HepG2 (cell line): ENCODE measurements at regions not wholly inside any gene's neighbourhood (a gene's known extent, or its start where the extent isn't known, plus 50 kb on each side); places are given as distances from the start of the nearest gene placed in this dataset.

Experiments
- ATAC-seq: fragments of 200-7000 bp; cut with Tn5 transposase; 3 replicates; pipeline ENCODE4 v1.9.1; 2020; ENCODE audit warnings: mild to moderate bottlenecking, moderate library complexity
- BruUV-seq: library from RNA; stranded (reverse); fragments of 400-500 nt; replicated peaks from 2 replicates; lab custom pipeline; 2021; lab: Mats Ljungman, UMichigan
- CTCF ChIA-PET: fragments of 300-600 bp; formaldehyde crosslinking; extraction: SDS; loops from one replicate; lab custom pipeline; 2021; ENCODE audit warnings: low total read pairs, inconsistent platforms, low intra/inter-chr PET ratio; lab: Yijun Ruan, JAX
- POLR2A ChIA-PET: fragments of 350-600 bp; sonication (Branson Sonifier 250); formaldehyde crosslinking; loops from one replicate; lab custom pipeline; 2020; ENCODE audit warnings: antibody characterized with exemption, inconsistent platforms; lab: Yijun Ruan, JAX
- DNase-seq: peaks from one replicate; pipeline ENCODE4 v3.0.0-alpha.2; 2015; ENCODE audit warnings: low spot score
- FAIRE-seq: peaks from 3 replicates; lab custom pipeline; 2011; peaks lifted over from hg19 to GRCh38; lab: Jason Lieb, UNC
- H2AFZ ChIP-seq: one replicate; pipeline ENCODE4 v1.6.1; 2011; ENCODE audit warnings: low read length, inconsistent platforms
- H3K27ac ChIP-seq: fragments of 300-600 bp; 3 replicates; pipeline ENCODE4 v1.8.0; 2011; ENCODE audit warnings: mixed run types, mild to moderate bottlenecking, mixed read lengths, low read length, inconsistent platforms; ENCODE audit not compliant: insufficient read depth; ENCODE audit errors: extremely low read length
- H3K27me3 ChIP-seq, 2 experiments: fragments of 200-600 bp in 1 of 2; 2 replicates in 1 of 2; 3 replicates in 1 of 2; pipeline versions ENCODE4 v1.6.0 to v1.8.0; 2011; ENCODE audit warnings: low read length in 2 of 2, mild to moderate bottlenecking in 2 of 2, moderate library complexity in 2 of 2, inconsistent platforms in 1 of 2; ENCODE audit not compliant: insufficient read depth in 2 of 2, control insufficient read depth in 1 of 2
- H3K36me3 ChIP-seq, 2 experiments: fragments of 200-600 bp in 1 of 2; replicated peaks in 1 of 2; 2 replicates in 1 of 2; 3 replicates in 1 of 2; pipeline versions ENCODE4 v1.5.1 to v1.8.0; 2011; ENCODE audit warnings: low read length in 2 of 2, inconsistent platforms in 1 of 2; ENCODE audit not compliant: insufficient read depth in 2 of 2, control insufficient read depth in 1 of 2
- H3K4me1 ChIP-seq: 2 replicates; pipeline ENCODE4 v1.5.1; 2012; ENCODE audit warnings: low read length, inconsistent platforms; ENCODE audit not compliant: insufficient read depth
- H3K4me2 ChIP-seq: 2 replicates; pipeline ENCODE4 v1.6.0; 2011; ENCODE audit warnings: low read depth, low read length, inconsistent platforms
- H3K4me3 ChIP-seq, 3 experiments: fragments of 200-600 bp in 1 of 3; sonication (generic), shearing (Covaris generic) in 1 of 3; replicated peaks in 1 of 3; 2 replicates each; pipeline ENCODE4 v1.5.1; 2011 to 2016; ENCODE audit warnings: low read length in 3 of 3, inconsistent platforms in 2 of 3, low read depth in 2 of 3, mild to moderate bottlenecking in 2 of 3, control low read depth in 1 of 3, mixed read lengths in 1 of 3; ENCODE audit not compliant: insufficient read depth in 1 of 3
- H3K79me2 ChIP-seq: one replicate; pipeline ENCODE4 v1.6.1; 2011; ENCODE audit warnings: low read length, inconsistent platforms; ENCODE audit not compliant: insufficient read depth
- H3K9ac ChIP-seq: 2 replicates; pipeline ENCODE4 v1.6.0; 2011; ENCODE audit warnings: mild to moderate bottlenecking, low read depth, low read length, inconsistent platforms; ENCODE audit not compliant: insufficient read depth
- H3K9me3 ChIP-seq: 2 replicates; pipeline ENCODE4 v1.5.1; 2012; ENCODE audit warnings: mild to moderate bottlenecking, low read length
- H4K20me1 ChIP-seq: 2 replicates; pipeline ENCODE4 v1.6.0; 2011; ENCODE audit warnings: inconsistent platforms, mild to moderate bottlenecking, low read length, moderate library complexity; ENCODE audit not compliant: insufficient read depth
- FOXO4 ChIP-seq: sonication (generic); formaldehyde crosslinking; conservative IDR thresholded peaks from 2 replicates; pipeline ENCODE4 v1.8.1; 2023; ENCODE audit warnings: missing genetic modification reagents
- GATAD1 ChIP-seq: IDR thresholded peaks from 2 replicates; pipeline ENCODE4 v1.6.1; 2016; ENCODE audit warnings: missing genetic modification reagents, missing compliant biosample characterization
- IKZF5 ChIP-seq: IDR thresholded peaks from 2 replicates; pipeline ENCODE4 v1.6.1; 2018; ENCODE audit warnings: missing genetic modification reagents, mild to moderate bottlenecking, missing compliant biosample characterization
- ISL2 ChIP-seq: sonication (generic); formaldehyde crosslinking; IDR thresholded peaks from 2 replicates; pipeline ENCODE4 v1.5.0; 2020; ENCODE audit warnings: missing genetic modification reagents
- RFXANK ChIP-seq: IDR thresholded peaks from 2 replicates; pipeline ENCODE4 v1.6.1; 2016
- SKIL ChIP-seq: sonication (generic); formaldehyde crosslinking; IDR thresholded peaks from 2 replicates; pipeline ENCODE4 v1.8.0; 2022; ENCODE audit warnings: missing genetic modification reagents, mild to moderate bottlenecking, moderate library complexity, borderline replicate concordance
- STAG1 ChIP-seq: sonication (generic); formaldehyde crosslinking; IDR thresholded peaks from 2 replicates; pipeline ENCODE4 v1.4.0; 2020; ENCODE audit warnings: missing genetic modification reagents
- TEF ChIP-seq: sonication (generic); formaldehyde crosslinking; IDR thresholded peaks from 2 replicates; pipeline ENCODE4 v1.5.0; 2020; ENCODE audit warnings: missing genetic modification reagents
- ZNF124 ChIP-seq: sonication (generic); formaldehyde crosslinking; IDR thresholded peaks from 2 replicates; pipeline ENCODE4 v1.4.0; 2020; ENCODE audit warnings: missing genetic modification reagents
- ZNF607 ChIP-seq: sonication (generic); formaldehyde crosslinking; IDR thresholded peaks from 2 replicates; pipeline ENCODE4 v1.5.1; 2020; ENCODE audit warnings: missing genetic modification reagents, mild to moderate bottlenecking, borderline replicate concordance
- WGBS: methylation state at CpG from one replicate; pipeline ENCODE4 v1.1.6; 2017; ENCODE audit warnings: low lambda C conversion rate; 5-methylcytosine and 5-hydroxymethylcytosine counted together
- in situ Hi-C: cut with HindIII; loops from 2 replicates; pipeline ENCODE4 v1.10.0; 2017; ENCODE audit warnings: low pct_unique_long_range_greater_than_20kb; ENCODE audit not compliant: extremely low pct_ligation_motif_present
- intact Hi-C: fragments of 100-400 bp; cut with micrococcal nuclease; formaldehyde crosslinking; loops from one replicate; pipeline ENCODE4 v1.10.0; 2022; ENCODE audit not compliant: unreplicated experiment
- TF ChIP-seq, protein P1 (sequence below): sonication (generic); formaldehyde crosslinking; IDR thresholded peaks from 2 replicates; pipeline ENCODE4 v1.8.0; 2022; ENCODE audit warnings: low read depth, missing genetic modification reagents
- TF ChIP-seq, protein P2 (sequence below): IDR thresholded peaks from 2 replicates; pipeline ENCODE4 v1.6.1; 2016; ENCODE audit warnings: missing biosample characterization, missing genetic modification reagents, low read depth
- TF ChIP-seq, protein P3 (sequence below), 2 experiments: fragments of 450-650 bp in 1 of 2; sonication (generic) in 1 of 2; formaldehyde crosslinking; IDR thresholded peaks; 2 replicates each; pipeline versions ENCODE4 v1.5.0 to v1.8.0; 2020 to 2022; ENCODE audit warnings: mild to moderate bottlenecking in 1 of 2, missing genetic modification reagents in 1 of 2

DNA sequence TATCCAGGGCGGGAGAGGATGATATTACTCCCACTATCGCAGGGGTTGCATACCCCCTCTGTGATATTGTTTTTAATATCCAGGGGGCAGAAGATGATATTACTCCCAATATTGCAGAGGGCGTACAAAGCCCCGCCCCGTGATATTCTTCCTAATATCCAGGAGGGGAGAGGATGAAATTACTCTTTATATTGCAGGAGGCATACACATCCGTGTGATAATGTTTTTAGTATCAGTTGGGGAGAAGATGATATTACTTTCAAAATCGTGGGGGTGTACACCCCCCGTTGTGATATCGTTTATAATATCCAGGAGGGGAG is 52.9 kb upstream of the OXA1L start:
- peak overlapping the region; percentile 11; the same call in 1 of the 2 replicates for H3K9ac ChIP-seq
- intact Hi-C loops = loop anchor here (1.0 to 5.0 kb wide), 5 partner anchors 54 to 156 kb away; partner anchors contain the start of gene OXA1L
- no peak for TF ChIP-seq TEF (CRISPR knock-in tag)
- TF ChIP-seq, protein P1, sequence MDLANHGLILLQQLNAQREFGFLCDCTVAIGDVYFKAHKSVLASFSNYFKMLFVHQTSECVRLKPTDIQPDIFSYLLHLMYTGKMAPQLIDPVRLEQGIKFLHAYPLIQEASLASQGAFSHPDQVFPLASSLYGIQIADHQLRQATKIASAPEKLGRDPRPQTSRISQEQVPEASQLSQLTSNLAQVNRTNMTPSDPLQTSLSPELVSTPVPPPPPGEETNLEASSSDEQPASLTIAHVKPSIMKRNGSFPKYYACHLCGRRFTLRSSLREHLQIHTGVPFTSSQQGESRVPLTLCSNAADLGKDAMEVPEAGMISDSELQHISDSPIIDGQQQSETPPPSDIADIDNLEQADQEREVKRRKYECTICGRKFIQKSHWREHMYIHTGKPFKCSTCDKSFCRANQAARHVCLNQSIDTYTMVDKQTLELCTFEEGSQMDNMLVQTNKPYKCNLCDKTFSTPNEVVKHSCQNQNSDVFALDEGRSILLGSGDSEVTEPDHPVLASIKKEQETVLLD (CRISPR knock-in tag) = 0 out of 2 replicates have a peak, but pooled peaks have one; percentile 1
- TF ChIP-seq IKZF5 (CRISPR knock-in tag) = 0 out of 2 replicates have a peak, but pooled peaks have one; percentile 14
- TF ChIP-seq RFXANK (CRISPR knock-in tag) = peak; percentile 11; the same call in 1 of the 2 replicates
- TF ChIP-seq STAG1 (CRISPR knock-in tag) = no peak
- TF ChIP-seq, protein P2, sequence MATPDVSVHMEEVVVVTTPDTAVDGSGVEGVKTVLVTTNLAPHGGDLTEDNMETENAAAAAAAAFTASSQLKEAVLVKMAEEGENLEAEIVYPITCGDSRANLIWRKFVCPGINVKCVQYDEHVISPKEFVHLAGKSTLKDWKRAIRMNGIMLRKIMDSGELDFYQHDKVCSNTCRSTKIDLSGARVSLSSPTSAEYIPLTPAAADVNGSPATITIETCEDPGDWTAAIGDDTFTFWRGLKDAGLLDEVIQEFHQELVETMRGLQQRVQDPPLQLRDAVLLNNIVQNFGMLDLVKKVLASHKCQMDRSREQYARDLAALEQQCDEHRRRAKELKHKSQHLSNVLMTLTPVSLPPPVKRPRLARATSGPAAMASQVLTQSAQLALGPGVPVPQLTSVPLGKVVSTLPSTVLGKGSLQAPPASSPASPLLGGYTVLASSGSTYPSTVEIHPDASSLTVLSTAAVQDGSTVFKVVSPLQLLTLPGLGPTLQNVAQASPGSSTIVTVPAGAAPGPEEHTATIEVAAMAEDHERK = 0 out of 2 replicates have a peak, but pooled peaks have one; percentile 1
- TF ChIP-seq GATAD1 (CRISPR knock-in tag) = 0 out of 2 replicates have a peak, but pooled peaks have one; percentile 0
- TF ChIP-seq ISL2 = 0 out of 2 replicates have a peak, but pooled peaks have one; percentile 3
- TF ChIP-seq, protein P3, sequence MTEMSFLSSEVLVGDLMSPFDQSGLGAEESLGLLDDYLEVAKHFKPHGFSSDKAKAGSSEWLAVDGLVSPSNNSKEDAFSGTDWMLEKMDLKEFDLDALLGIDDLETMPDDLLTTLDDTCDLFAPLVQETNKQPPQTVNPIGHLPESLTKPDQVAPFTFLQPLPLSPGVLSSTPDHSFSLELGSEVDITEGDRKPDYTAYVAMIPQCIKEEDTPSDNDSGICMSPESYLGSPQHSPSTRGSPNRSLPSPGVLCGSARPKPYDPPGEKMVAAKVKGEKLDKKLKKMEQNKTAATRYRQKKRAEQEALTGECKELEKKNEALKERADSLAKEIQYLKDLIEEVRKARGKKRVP (CRISPR knock-in tag; IDR thresholded peaks at IDR 0.05) = 0 out of 4 replicates have a peak, but pooled peaks of 1 of the 2 experiments have one; percentile 17
- peak; percentile 13; the same call in 1 of the 2 replicates for TF ChIP-seq ZNF607 (CRISPR knock-in tag)
- TF ChIP-seq FOXO4 = 0 out of 2 replicates have a peak, but pooled peaks have one; percentile 22
- 0 out of 2 replicates have a peak, but pooled peaks have one; percentile 4 for TF ChIP-seq ZNF124 (CRISPR knock-in tag)
- peak; percentile 50; the same call in 1 of the 2 replicates for TF ChIP-seq SKIL

More for the DNA sequence above, 52.9 kb upstream of the OXA1L start:
- DNase-seq = no peak
- Histone ChIP-seq H4K20me1 (no peaks in the 10 kb centered on the region), H3K27ac (no peak overlapping the region), H2AFZ (peak overlapping the region; percentile 81), H3K4me3 (peak overlapping the region; percentile 14 to 55 (median 34); a peak in 5 of 6 replicates), H3K79me2 (no peaks in the 10 kb centered on the region), H3K9me3 (no peaks in the 10 kb centered on the region), H3K36me3 (no peaks in the 10 kb centered on the region), H3K27me3 (peaks cover 0 to 13% of the 10 kb centered on the region in 2 experiments; a peak in 1 of 5 replicates), H3K4me2 (peak overlapping the region; percentile 84), H3K4me1 (peaks cover 13% of the 10 kb centered on the region)
- FAIRE-seq = no peak
- in situ Hi-C loops = no loop called here
- POLR2A ChIA-PET = interaction anchor here (0.7 kb wide), 1 partner anchor 293 kb away, joined by 4 read pairs; no protein-coding TSS in a partner anchor
- 45% methylated on average over 9 of the region's 9 CpGs for WGBS
- peak; percentile 11; the same call in 2 of the 3 replicates for ATAC-seq
- CTCF ChIA-PET = interaction anchor here (0.8 to 2.4 kb wide), 4 partner anchors 61 to 157 kb away, joined by 3 to 13 read pairs (median 10); no protein-coding TSS in a partner anchor
- no TSS peak for BruUV-seq
